NB4 (cell line): ENCODE measurements at regions not wholly inside any gene's neighbourhood (a gene's known extent, or its start where the extent isn't known, plus 50 kb on each side); places are given as distances from the start of the nearest gene placed in this dataset.
"Not testable (repeated sequence)": the region's sequence is repeated elsewhere in the genome, so short reads cannot be mapped to it uniquely, and the experiment has no call there.

Experiments
- CTCF ChIP-seq: IDR thresholded peaks from one replicate; pipeline ENCODE4 v1.5.1; 2012; ENCODE audit warnings: low read depth, low read length
- MYC ChIP-seq: IDR thresholded peaks from 2 replicates; pipeline ENCODE4 v1.6.1; 2011; ENCODE audit warnings: low read depth, low read length

GRCh38 chr9:41354978-41355377 lies 165.9 kb upstream of the ZNG1F start:
- TF ChIP-seq CTCF, MYC: not testable (repeated sequence)
